HEK293 (cell line): ENCODE measurements at regions not wholly inside any gene's neighbourhood (a gene's known extent, or its start where the extent isn't known, plus 50 kb on each side); places are given as distances from the start of the nearest gene placed in this dataset.

ENCODE experiments used
- MEIS1 ChIP-seq: sonication (generic); formaldehyde crosslinking; IDR thresholded peaks from 2 replicates; pipeline ENCODE4 v1.8.1; 2022; ENCODE audit warnings: missing genetic modification reagents, mild to moderate bottlenecking, borderline replicate concordance
- ZBTB8A ChIP-seq: fragments of 450-650 bp; formaldehyde crosslinking; IDR thresholded peaks from 2 replicates; pipeline ENCODE4 v1.5.1; 2016; ENCODE audit warnings: missing biosample characterization, missing genetic modification characterization
- ZNF133 ChIP-seq: fragments of 450-650 bp; formaldehyde crosslinking; IDR thresholded peaks from 2 replicates; pipeline ENCODE4 v1.5.1; 2016; ENCODE audit warnings: missing biosample characterization, missing genetic modification characterization
- ZNF23 ChIP-seq: fragments of 450-650 bp; formaldehyde crosslinking; IDR thresholded peaks from 2 replicates; pipeline ENCODE4 v1.5.1; 2016; ENCODE audit warnings: missing biosample characterization, missing genetic modification characterization, borderline replicate concordance
- ZNF274 ChIP-seq, 2 experiments: fragments of 200-500 bp in 1 of 2; fragments of 450-650 bp in 1 of 2; sonication (Bioruptor generic) in 1 of 2; formaldehyde crosslinking in 1 of 2; IDR thresholded peaks; 2 replicates each; pipeline versions ENCODE4 v1.5.1 to v1.6.1; 2014 to 2016; ENCODE audit warnings: borderline replicate concordance in 1 of 2, inconsistent platforms in 1 of 2, low read length in 1 of 2, missing biosample characterization in 1 of 2, missing genetic modification characterization in 1 of 2
- ZNF558 ChIP-seq: fragments of 450-650 bp; formaldehyde crosslinking; IDR thresholded peaks from 2 replicates; pipeline ENCODE4 v1.5.1; 2016; ENCODE audit warnings: missing biosample characterization, missing genetic modification characterization
- ZNF747 ChIP-seq: fragments of 450-650 bp; formaldehyde crosslinking; IDR thresholded peaks from 2 replicates; pipeline ENCODE4 v1.5.1; 2016; ENCODE audit warnings: missing biosample characterization, missing genetic modification characterization
- TF ChIP-seq, protein P1 (sequence below): fragments of 450-650 bp; formaldehyde crosslinking; IDR thresholded peaks from 2 replicates; pipeline ENCODE4 v1.5.1; 2016; ENCODE audit warnings: missing biosample characterization, missing genetic modification characterization
- TF ChIP-seq, protein P2 (sequence below): fragments of 450-650 bp; formaldehyde crosslinking; IDR thresholded peaks from 2 replicates; pipeline ENCODE4 v1.5.1; 2016; ENCODE audit warnings: missing biosample characterization, missing genetic modification characterization

DNA sequence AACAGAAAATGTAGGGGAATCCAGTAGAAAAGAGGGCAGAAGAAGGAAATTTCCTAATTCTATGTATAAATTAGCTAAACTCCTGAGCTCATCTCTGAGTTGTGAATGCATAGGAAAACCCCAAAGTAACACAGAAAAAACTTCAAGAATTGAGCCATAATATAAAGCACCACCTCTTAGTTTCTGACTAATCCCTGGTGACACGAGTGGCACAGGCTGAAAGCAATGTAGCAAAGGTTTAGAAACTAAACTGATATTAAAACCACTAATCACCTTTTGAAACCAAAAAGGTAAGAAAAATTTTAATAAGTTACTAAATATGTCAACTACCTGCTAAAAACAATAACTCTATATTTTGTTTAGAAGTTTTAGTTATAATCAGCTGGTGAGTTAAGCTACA is 255.6 kb upstream of the NECTIN3 start:
- TF ChIP-seq, protein P1, sequence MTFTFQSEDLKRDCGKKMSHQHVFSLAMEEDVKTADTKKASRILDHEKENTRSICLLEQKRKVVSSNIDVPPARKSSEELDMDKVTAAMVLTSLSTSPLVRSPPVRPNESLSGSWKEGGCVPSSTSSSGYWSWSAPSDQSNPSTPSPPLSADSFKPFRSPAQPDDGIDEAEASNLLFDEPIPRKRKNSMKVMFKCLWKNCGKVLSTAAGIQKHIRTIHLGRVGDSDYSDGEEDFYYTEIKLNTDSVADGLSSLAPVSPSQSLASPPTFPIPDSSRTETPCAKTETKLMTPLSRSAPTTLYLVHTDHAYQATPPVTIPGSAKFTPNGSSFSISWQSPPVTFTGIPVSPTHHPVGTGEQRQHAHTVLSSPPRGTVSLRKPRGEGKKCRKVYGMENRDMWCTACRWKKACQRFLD (tag by site-specific recombination) = no peak
- TF ChIP-seq ZNF558 (tag by site-specific recombination) = no peak
- TF ChIP-seq, protein P2, sequence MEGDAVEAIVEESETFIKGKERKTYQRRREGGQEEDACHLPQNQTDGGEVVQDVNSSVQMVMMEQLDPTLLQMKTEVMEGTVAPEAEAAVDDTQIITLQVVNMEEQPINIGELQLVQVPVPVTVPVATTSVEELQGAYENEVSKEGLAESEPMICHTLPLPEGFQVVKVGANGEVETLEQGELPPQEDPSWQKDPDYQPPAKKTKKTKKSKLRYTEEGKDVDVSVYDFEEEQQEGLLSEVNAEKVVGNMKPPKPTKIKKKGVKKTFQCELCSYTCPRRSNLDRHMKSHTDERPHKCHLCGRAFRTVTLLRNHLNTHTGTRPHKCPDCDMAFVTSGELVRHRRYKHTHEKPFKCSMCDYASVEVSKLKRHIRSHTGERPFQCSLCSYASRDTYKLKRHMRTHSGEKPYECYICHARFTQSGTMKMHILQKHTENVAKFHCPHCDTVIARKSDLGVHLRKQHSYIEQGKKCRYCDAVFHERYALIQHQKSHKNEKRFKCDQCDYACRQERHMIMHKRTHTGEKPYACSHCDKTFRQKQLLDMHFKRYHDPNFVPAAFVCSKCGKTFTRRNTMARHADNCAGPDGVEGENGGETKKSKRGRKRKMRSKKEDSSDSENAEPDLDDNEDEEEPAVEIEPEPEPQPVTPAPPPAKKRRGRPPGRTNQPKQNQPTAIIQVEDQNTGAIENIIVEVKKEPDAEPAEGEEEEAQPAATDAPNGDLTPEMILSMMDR = no peak
- no peak for TF ChIP-seq ZNF133 (tag by site-specific recombination)
- no peak for TF ChIP-seq ZNF23 (tag by site-specific recombination)
- no peak for TF ChIP-seq ZBTB8A (tag by site-specific recombination)
- TF ChIP-seq ZNF274 (IDR thresholded peaks at IDR 0.05; ENCODE audit: low read length) = no peak
- no peak for TF ChIP-seq ZNF274 (tag by site-specific recombination; IDR thresholded peaks at IDR 0.05; ENCODE audit: borderline replicate concordance)
- no peak for TF ChIP-seq MEIS1
- no peak for TF ChIP-seq ZNF747
